Skin epidermis (tissue), 12 donors: ENCODE measurements at regions not wholly inside any gene's neighbourhood (a gene's known extent, or its start where the extent isn't known, plus 50 kb on each side); places are given as distances from the start of the nearest gene placed in this dataset.
"Not testable (repeated sequence)": the region's sequence is repeated elsewhere in the genome, so short reads cannot be mapped to it uniquely, and the experiment has no call there.

Experiments used
- H3K27ac ChIP-seq, 21 experiments: fragments of 200-600 bp; sonication (generic) in 11 of 21; one replicate each; pipeline ENCODE4 v1.5.0; 2020; ENCODE audit warnings: mild to moderate bottlenecking in 3 of 21, inconsistent platforms in 2 of 21, moderate library complexity in 2 of 21
- H3K4me3 ChIP-seq, 7 experiments: fragments of 200-600 bp; sonication (generic) in 2 of 7; one replicate each; pipeline ENCODE4 v1.5.0; 2020; ENCODE audit warnings: inconsistent platforms in 2 of 7, mild to moderate bottlenecking in 2 of 7, moderate library complexity in 1 of 7

- Histone ChIP-seq H3K27ac (no peak overlapping the region), H3K4me3 (no peak overlapping the region)
Measured at GRCh38 chr3:61372723-61373122, 121.5 kb upstream of the FHIT start.

GRCh38 chr3:61378311-61378710 lies 127.1 kb upstream of the FHIT start:
- Histone ChIP-seq H3K27ac (no peak overlapping the region), H3K4me3 (no peak overlapping the region)

GRCh38 chr3:61381745-61382392 lies 130.6 kb upstream of the FHIT start:
- Histone ChIP-seq H3K27ac (no peak overlapping the region), H3K4me3 (no peak overlapping the region)

- no peak overlapping the region for H3K27ac ChIP-seq
- no peak overlapping the region for H3K4me3 ChIP-seq
Measured at GRCh38 chr3:61387817-61388216, 136.6 kb upstream of the FHIT start.

GRCh38 chr3:61393480-61393947 lies 142.3 kb upstream of the FHIT start:
- H3K4me3 ChIP-seq, H3K27ac ChIP-seq: not testable (repeated sequence)

GRCh38 chr3:61401359-61401758 lies 150.1 kb upstream of the FHIT start:
- no peak overlapping the region for H3K4me3 ChIP-seq
- no peak overlapping the region for H3K27ac ChIP-seq

GRCh38 chr3:61407397-61407796 lies 154.0 kb upstream of the PTPRG start:
- Histone ChIP-seq H3K27ac (no peak overlapping the region), H3K4me3 (no peak overlapping the region)

- Histone ChIP-seq H3K27ac (no peak overlapping the region), H3K4me3 (no peak overlapping the region)
Measured at GRCh38 chr3:61409638-61410037, 151.7 kb upstream of the PTPRG start.

GRCh38 chr3:61410358-61410757 lies 151.0 kb upstream of the PTPRG start:
- H3K27ac ChIP-seq, H3K4me3 ChIP-seq: not testable (repeated sequence)

- Histone ChIP-seq H3K27ac (no peak overlapping the region), H3K4me3 (no peak overlapping the region)
Measured at GRCh38 chr3:61411009-61411662, 150.2 kb upstream of the PTPRG start.

GRCh38 chr3:61414456-61414855 lies 146.9 kb upstream of the PTPRG start:
- Histone ChIP-seq H3K27ac (no peak overlapping the region), H3K4me3 (no peak overlapping the region)

- H3K4me3 ChIP-seq = no peak overlapping the region
- H3K27ac ChIP-seq = no peak overlapping the region
Measured at GRCh38 chr3:61415201-61415600, 146.2 kb upstream of the PTPRG start.

GRCh38 chr3:61416618-61417017 lies 144.8 kb upstream of the PTPRG start:
- no peak overlapping the region for H3K27ac ChIP-seq

GRCh38 chr3:61417352-61417751 lies 144.0 kb upstream of the PTPRG start:
- no peak overlapping the region for H3K4me3 ChIP-seq
- H3K27ac ChIP-seq = no peak overlapping the region

More at GRCh38 chr3:61416618-61417017, 144.8 kb upstream of the PTPRG start:
- no peak overlapping the region for H3K4me3 ChIP-seq

GRCh38 chr3:61420136-61420759 lies 141.1 kb upstream of the PTPRG start:
- Histone ChIP-seq H3K4me3 (no peak overlapping the region), H3K27ac (no peak overlapping the region)

- H3K4me3 ChIP-seq = no peak overlapping the region
Measured at GRCh38 chr3:61422945-61423673, 138.3 kb upstream of the PTPRG start.

GRCh38 chr3:61425356-61425755 lies 136.0 kb upstream of the PTPRG start:
- no peak overlapping the region for H3K27ac ChIP-seq
- H3K4me3 ChIP-seq = no peak overlapping the region

More at GRCh38 chr3:61422945-61423673, 138.3 kb upstream of the PTPRG start:
- no peak overlapping the region for H3K27ac ChIP-seq

GRCh38 chr3:61429106-61429505 lies 132.3 kb upstream of the PTPRG start:
- H3K4me3 ChIP-seq = no peak overlapping the region
- H3K27ac ChIP-seq = no peak overlapping the region

- not testable (repeated sequence) for H3K4me3 ChIP-seq, H3K27ac ChIP-seq
Measured at GRCh38 chr3:61434901-61435300, 126.5 kb upstream of the PTPRG start.

- not testable (repeated sequence) for H3K27ac ChIP-seq, H3K4me3 ChIP-seq
Measured at GRCh38 chr3:61435361-61435760, 126.0 kb upstream of the PTPRG start.
